ENCODE measurements at regions not wholly inside any gene's neighbourhood (a gene's known extent, or its start where the extent isn't known, plus 50 kb on each side); places are given as distances from the start of the nearest gene placed in this dataset.

DNA sequence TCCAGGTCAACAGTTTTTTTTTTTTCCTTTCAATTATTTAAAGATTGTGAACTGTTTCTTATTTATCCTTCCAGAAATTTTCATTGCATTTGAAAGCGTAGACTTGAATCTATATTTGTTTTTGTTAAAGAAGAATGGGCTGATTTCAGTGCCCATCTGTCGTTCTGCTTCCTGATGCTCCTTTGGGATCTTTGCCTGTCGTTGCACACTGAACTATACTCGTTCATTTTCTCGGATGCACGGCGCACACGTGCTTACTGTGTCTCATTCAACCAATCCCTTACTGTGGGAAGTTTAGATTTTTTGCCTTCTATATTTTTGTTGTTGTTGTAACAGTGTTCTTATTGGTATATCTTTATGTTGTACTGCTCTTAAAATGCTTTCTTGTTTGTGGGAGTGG lies 149.7 kb downstream of the VAPA start:
- TF ChIP-seq TCF7L2 (IDR thresholded peaks at IDR 0.05; ENCODE audit: low read depth, low read length) (no peak), POLR2AphosphoS5 (IDR thresholded peaks at IDR 0.05; ENCODE audit: low read depth, low read length) (no peak), SIN3A (IDR thresholded peaks at IDR 0.05; ENCODE audit: borderline replicate concordance, insufficient read depth, low read depth, low read length) (no peak)
- TF ChIP-seq, protein P1, sequence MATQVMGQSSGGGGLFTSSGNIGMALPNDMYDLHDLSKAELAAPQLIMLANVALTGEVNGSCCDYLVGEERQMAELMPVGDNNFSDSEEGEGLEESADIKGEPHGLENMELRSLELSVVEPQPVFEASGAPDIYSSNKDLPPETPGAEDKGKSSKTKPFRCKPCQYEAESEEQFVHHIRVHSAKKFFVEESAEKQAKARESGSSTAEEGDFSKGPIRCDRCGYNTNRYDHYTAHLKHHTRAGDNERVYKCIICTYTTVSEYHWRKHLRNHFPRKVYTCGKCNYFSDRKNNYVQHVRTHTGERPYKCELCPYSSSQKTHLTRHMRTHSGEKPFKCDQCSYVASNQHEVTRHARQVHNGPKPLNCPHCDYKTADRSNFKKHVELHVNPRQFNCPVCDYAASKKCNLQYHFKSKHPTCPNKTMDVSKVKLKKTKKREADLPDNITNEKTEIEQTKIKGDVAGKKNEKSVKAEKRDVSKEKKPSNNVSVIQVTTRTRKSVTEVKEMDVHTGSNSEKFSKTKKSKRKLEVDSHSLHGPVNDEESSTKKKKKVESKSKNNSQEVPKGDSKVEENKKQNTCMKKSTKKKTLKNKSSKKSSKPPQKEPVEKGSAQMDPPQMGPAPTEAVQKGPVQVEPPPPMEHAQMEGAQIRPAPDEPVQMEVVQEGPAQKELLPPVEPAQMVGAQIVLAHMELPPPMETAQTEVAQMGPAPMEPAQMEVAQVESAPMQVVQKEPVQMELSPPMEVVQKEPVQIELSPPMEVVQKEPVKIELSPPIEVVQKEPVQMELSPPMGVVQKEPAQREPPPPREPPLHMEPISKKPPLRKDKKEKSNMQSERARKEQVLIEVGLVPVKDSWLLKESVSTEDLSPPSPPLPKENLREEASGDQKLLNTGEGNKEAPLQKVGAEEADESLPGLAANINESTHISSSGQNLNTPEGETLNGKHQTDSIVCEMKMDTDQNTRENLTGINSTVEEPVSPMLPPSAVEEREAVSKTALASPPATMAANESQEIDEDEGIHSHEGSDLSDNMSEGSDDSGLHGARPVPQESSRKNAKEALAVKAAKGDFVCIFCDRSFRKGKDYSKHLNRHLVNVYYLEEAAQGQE (IDR thresholded peaks at IDR 0.05; ENCODE audit: insufficient read depth in 1 of 2, low read depth in 2 of 2, low read length in 1 of 2), result no peak
- TF ChIP-seq, protein P2, sequence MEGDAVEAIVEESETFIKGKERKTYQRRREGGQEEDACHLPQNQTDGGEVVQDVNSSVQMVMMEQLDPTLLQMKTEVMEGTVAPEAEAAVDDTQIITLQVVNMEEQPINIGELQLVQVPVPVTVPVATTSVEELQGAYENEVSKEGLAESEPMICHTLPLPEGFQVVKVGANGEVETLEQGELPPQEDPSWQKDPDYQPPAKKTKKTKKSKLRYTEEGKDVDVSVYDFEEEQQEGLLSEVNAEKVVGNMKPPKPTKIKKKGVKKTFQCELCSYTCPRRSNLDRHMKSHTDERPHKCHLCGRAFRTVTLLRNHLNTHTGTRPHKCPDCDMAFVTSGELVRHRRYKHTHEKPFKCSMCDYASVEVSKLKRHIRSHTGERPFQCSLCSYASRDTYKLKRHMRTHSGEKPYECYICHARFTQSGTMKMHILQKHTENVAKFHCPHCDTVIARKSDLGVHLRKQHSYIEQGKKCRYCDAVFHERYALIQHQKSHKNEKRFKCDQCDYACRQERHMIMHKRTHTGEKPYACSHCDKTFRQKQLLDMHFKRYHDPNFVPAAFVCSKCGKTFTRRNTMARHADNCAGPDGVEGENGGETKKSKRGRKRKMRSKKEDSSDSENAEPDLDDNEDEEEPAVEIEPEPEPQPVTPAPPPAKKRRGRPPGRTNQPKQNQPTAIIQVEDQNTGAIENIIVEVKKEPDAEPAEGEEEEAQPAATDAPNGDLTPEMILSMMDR (IDR thresholded peaks at IDR 0.05), result no peak
- H3K9me3 ChIP-seq (ENCODE audit: control insufficient read depth, insufficient read depth, low read depth, low read length), result no peaks in the 10 kb centered on the region
- ChIA-PET POLR2A (no interaction called here), CTCF (no interaction called here)
- DNase-seq (ENCODE audit: low read depth, low spot score), result no peak
- H3K36me3 ChIP-seq (ENCODE audit: control insufficient read depth, insufficient read depth, low read length), result no peaks in the 10 kb centered on the region
- H3K4me1 ChIP-seq (ENCODE audit: control insufficient read depth, insufficient read depth, low read length), result no peaks in the 10 kb centered on the region
- H3K27me3 ChIP-seq (ENCODE audit: control insufficient read depth, insufficient read depth, low read length), result peaks cover 3% of the 10 kb centered on the region; the same call in 1 of the 2 replicates
- intact Hi-C loops (cut with micrococcal nuclease; ENCODE audit: unreplicated experiment), result no loop called here
- no peak for ATAC-seq
- in situ Hi-C loops (cut with HindIII; ENCODE audit: low pct_unique_long_range_greater_than_20kb, low sequenced_read_pairs), result no loop called here
- no TSS peak for BruUV-seq (replicated peaks)
- no peak overlapping the region for H3K27ac ChIP-seq (ENCODE audit: low read length)
- H3K4me3 ChIP-seq (ENCODE audit: low read depth in 2 of 2, low read length in 2 of 2), result no peak overlapping the region

DNA sequence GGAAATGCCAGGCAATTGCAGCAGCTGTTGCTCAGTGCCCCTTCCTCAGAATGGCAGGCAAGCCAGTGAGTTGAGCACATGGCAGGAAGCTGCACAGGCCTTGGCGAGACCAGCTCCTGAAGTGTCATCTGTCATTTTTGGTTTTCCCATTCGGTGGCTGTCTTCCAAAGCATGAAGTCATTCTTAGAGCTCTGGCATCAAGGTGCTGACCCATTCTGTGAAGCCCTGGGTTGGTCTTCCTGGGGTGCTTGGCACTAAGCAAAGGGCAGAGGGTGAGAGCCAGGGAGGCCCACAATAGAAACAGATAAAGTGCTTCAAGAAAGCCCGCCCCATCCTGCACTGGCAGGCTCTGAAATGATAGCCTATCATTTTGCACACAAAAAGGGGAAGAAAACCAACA lies 150.5 kb downstream of the VAPA start:
- Histone ChIP-seq H3K27ac (ENCODE audit: low read length) (no peak overlapping the region), H3K36me3 (ENCODE audit: control insufficient read depth, insufficient read depth, low read length) (no peaks in the 10 kb centered on the region), H3K4me3 (ENCODE audit: low read depth in 2 of 2, low read length in 2 of 2) (no peak overlapping the region), H3K27me3 (ENCODE audit: control insufficient read depth, insufficient read depth, low read length) (peaks cover 3% of the 10 kb centered on the region; the same call in 1 of the 2 replicates), H3K4me1 (ENCODE audit: control insufficient read depth, insufficient read depth, low read length) (no peaks in the 10 kb centered on the region), H3K9me3 (ENCODE audit: control insufficient read depth, insufficient read depth, low read depth, low read length) (no peaks in the 10 kb centered on the region)
- CTCF ChIA-PET, result no interaction called here
- ATAC-seq, result no peak
- no peak for TF ChIP-seq POLR2AphosphoS5 (IDR thresholded peaks at IDR 0.05; ENCODE audit: low read depth, low read length)
- no peak for TF ChIP-seq SIN3A (IDR thresholded peaks at IDR 0.05; ENCODE audit: borderline replicate concordance, insufficient read depth, low read depth, low read length)
- TF ChIP-seq, protein P1 (IDR thresholded peaks at IDR 0.05; ENCODE audit: insufficient read depth in 1 of 2, low read depth in 2 of 2, low read length in 1 of 2), result no peak
- TF ChIP-seq, protein P2 (IDR thresholded peaks at IDR 0.05), result no peak
- TF ChIP-seq TCF7L2 (IDR thresholded peaks at IDR 0.05; ENCODE audit: low read depth, low read length), result no peak
- intact Hi-C loops (cut with micrococcal nuclease; ENCODE audit: unreplicated experiment) (no loop called here), in situ Hi-C loops (cut with HindIII; ENCODE audit: low pct_unique_long_range_greater_than_20kb, low sequenced_read_pairs) (no loop called here)
- no peak for DNase-seq (ENCODE audit: low read depth, low spot score)
- BruUV-seq (replicated peaks), result no TSS peak
- POLR2A ChIA-PET, result no interaction called here

Measured in Panc1 (cell line).